ENCODE measurements at regions not wholly inside any gene's neighbourhood (a gene's known extent, or its start where the extent isn't known, plus 50 kb on each side); places are given as distances from the start of the nearest gene placed in this dataset.

DNA sequence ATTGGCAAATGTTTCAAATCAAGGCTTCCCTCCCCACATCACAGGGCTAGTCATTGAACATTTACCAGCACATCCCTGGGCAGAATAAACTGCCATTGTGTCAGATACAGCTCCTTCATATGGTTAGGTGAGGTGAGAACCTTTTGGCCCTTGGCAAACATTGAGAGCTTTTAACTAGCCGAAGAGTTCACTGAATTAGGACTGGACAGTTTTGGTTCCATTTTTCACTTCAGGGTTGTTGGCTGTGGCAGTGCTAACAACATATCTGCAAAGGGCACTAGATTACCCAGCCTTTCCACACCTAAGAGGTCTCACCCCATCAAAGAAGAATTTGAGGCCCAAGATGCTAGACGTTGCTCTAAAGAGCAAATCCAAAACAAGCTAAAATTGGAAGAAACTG, 180.7 kb downstream of the GUCY2F start:
- TF ChIP-seq, protein P1, sequence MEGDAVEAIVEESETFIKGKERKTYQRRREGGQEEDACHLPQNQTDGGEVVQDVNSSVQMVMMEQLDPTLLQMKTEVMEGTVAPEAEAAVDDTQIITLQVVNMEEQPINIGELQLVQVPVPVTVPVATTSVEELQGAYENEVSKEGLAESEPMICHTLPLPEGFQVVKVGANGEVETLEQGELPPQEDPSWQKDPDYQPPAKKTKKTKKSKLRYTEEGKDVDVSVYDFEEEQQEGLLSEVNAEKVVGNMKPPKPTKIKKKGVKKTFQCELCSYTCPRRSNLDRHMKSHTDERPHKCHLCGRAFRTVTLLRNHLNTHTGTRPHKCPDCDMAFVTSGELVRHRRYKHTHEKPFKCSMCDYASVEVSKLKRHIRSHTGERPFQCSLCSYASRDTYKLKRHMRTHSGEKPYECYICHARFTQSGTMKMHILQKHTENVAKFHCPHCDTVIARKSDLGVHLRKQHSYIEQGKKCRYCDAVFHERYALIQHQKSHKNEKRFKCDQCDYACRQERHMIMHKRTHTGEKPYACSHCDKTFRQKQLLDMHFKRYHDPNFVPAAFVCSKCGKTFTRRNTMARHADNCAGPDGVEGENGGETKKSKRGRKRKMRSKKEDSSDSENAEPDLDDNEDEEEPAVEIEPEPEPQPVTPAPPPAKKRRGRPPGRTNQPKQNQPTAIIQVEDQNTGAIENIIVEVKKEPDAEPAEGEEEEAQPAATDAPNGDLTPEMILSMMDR (conservative IDR thresholded peaks at IDR 0.05 in 1 of 2, IDR thresholded peaks at IDR 0.05 in 1 of 2; ENCODE audit: low read depth in 1 of 2, low read length in 2 of 2), result no peak
- TF ChIP-seq EZH2 (IDR thresholded peaks at IDR 0.05; ENCODE audit: low read length, missing control alignments), result no peak
